IPS-11a (cell line): ENCODE measurements at regions not wholly inside any gene's neighbourhood (a gene's known extent, or its start where the extent isn't known, plus 50 kb on each side); places are given as distances from the start of the nearest gene placed in this dataset.

ENCODE experiments used
- H3K4me3 ChIP-seq: one replicate; pipeline ENCODE4 v1.5.1; 2013; ENCODE audit warnings: low read depth, low read length, control low read depth

DNA sequence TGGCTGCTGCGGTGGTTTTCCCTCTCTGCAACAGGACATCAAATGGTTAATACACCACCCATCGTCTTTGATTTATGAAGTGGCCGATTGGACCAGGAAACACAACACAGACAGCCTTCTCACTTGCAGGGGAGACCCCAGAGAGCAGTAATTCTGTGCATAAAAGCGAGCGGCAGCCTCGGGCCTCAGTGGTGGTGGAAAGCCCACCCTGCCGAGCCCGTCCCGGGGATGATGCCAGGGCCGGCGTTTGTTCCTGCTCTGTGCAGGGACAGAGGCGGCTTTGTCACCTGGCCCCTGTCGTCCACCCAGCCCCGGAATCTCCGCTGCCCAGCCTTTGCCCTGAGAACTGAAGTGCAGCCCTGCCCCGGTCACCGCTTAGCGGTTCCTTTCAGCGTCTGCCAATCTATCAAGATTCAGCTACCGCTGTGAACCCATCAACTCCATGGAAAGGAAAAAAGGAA is 184.4 kb downstream of the TSHZ3 start:
- H3K4me3 ChIP-seq = no peak overlapping the region

DNA sequence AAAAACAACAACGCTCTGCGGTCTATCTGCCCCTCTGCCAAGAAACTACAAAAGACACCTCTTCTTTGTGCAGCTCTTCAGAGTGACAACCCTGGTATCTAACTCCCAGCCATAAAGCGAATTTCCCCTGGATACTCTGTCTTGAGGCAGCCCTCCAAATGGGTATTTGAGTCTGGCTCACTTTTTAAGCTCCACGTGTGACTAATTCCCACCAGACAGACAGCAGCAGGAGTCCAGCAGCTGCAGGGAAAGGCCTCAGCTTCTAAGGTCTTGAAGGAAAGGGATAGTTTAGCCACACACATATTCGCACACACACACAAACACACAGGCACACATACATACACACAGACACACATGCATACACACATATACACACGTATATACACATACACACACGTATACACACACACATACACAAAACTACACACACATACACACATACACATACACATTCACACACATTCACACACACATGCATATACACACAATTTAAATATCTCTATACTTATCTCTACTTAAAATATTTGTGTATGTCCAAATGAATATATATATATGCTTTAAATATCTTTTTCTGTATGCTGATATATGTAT is 188.8 kb downstream of the TSHZ3 start:
- H3K4me3 ChIP-seq = no peak overlapping the region

DNA sequence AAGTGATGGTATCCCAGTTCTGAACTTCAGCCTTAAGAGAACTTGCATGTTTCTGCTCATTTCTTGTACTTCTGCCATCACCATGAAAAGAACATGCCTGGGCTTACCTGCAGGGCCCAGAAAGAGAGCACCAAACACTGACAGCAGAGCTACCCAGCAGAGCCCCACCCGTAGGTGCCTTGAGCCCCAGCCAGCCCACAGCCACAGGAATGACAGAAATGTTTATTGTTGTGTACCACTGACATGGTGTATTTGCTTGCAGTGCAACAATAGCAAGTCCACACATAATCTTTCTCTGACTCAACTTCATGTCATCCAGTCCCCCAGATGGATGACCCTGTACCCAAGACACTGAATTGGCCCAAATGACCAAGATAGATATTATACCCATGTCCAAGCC is 195.2 kb downstream of the TSHZ3 start:
- H3K4me3 ChIP-seq = no peak overlapping the region

DNA sequence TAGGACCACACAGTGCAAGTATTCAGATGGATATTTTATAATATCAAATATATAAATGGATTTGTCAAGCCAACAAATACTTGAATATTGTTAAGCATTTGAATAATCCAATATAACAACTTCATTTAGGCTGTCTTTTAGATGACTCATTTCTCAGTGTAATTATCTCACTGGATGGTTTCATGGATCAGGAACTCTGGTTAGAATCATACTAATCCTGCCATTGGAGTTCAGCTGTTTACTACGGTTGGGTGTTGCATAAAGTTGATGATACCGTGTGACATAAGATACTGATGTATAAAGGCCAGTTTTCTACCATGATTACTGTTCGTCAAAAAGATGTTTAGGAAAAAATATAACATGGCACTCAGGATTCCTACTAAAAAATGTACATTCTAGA is 196.3 kb downstream of the TSHZ3 start:
- no peak overlapping the region for H3K4me3 ChIP-seq

DNA sequence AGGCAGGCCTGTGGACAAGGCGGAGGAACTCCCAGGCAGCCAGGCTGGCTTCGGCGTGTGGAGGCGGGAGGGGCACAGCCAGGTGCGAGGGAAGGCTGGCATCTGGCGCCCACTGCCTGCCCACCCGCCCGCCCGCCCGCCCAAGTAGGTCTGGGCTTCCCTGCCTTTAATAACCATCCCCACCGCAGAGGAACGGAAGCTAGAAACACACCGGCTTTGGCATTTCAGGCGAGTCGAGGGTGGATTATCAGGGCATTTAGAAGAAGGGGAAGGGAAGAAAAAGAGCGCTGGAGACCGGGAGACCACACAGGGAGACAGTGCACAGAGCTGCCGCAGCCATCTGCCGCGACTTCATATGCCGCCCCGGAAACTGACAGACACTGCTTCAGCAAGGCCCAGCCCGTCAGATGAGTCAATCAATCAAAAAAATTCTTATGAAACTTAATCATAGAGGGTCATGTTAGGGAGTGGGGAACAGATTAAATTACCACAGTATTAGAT is 199.7 kb downstream of the TSHZ3 start:
- no peak overlapping the region for H3K4me3 ChIP-seq

DNA sequence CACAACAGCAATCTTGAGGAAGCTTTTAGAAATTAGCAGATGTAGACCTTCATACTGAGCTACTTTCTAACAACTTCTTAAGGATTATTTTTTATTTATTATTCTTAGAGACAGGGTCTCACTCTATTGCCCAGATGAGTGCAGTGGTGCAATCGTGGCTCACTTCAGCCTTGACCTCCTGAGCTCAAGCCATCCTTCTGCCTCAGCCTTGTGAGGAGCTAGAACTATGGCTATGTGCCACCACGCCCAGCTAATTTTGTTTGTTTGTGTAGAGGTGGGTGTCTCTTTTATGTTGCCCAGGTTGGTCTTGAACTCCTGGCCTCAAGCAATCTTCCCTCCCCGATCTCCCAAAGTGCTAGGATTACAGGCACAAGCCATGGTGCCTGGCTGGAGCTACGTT is 200.6 kb downstream of the TSHZ3 start:
- H3K4me3 ChIP-seq = no peak overlapping the region

DNA sequence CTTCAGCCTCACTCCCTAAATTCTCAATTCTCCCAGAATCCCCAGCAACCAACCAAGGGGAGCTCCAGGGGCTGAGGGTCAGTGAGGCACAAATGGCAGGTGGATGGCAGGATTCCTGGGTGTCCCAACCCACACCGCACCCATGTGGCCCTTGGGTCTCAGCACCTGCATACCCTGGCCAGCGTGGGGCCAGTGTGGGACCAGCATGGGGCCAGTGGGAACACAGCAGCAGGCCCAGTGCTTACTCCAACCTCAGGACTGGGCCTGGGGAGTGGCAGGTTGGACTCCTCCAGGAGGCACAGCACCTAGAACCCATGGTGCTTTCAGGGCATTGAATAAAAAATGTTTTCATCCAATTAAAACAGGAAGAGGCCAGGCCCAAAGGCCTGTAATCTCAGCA is 202.0 kb downstream of the TSHZ3 start:
- no peak overlapping the region for H3K4me3 ChIP-seq

DNA sequence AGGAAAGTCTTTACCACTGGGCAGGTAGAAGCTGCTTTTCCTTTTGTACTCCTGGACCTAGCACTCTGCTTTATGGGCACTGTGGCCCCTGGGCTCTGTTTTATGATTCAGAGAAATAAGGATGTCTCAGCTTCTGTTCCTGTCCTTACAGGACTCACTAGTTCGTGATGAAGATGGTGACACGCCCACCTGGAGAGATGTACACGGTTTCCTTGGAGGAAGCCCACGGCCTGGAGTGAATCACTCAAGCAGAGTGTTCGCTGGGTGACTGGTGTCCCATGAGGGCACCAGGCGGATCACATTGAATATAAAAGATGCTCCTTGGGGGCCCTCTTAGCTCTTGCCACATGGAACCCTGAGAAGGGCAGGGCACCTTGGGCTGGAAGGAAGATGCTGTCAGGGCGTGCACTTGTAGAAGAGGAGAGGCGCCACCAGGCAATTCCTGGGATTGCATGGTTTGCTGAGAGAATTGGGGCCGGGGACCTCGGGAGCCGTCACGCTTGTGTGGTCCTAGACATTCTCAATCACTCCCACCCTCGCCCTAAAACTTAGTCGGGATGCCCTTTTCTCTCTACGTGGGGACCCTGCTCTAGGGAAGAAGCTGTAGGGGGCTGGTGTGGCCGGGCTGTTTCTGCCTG is 202.6 kb downstream of the TSHZ3 start:
- no peak overlapping the region for H3K4me3 ChIP-seq

DNA sequence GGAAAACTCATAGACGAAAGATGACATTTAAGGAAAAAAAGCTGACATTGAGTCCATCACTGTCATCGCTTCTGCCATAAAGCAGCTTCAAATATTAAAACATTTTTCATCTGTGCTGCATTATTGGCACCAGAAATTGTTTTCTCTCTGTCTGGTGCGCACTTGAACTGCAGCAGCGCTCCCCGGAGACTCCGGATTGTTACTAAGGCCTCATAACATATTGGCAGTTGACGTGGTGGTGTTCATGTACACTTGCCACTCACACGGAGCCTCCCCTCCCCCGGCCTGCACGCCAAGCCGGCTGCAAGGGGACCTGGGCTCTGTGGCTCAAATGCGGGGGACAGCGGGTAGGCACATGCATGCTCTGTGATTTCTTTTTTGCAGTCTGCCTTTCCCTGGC is 203.2 kb downstream of the TSHZ3 start:
- no peak overlapping the region for H3K4me3 ChIP-seq

DNA sequence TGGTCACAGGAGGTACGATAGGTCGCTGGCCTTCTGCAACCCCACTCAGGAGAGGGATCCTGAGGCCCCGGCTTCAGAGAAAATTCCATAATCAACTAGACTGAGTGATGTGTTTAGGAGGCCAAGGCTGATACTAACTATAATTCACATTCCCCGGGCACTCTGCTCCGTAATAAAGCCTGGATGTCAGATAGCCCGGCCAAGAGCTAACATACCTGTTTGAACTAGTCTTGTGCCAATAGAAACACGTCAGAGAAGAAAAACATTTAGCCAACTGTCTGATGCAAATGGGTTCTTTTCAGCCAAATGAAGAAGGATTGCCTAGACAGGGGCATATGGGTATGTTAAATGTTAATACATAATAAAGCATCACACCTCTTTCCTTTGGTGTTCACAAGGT is 204.2 kb downstream of the TSHZ3 start:
- H3K4me3 ChIP-seq = no peak overlapping the region

DNA sequence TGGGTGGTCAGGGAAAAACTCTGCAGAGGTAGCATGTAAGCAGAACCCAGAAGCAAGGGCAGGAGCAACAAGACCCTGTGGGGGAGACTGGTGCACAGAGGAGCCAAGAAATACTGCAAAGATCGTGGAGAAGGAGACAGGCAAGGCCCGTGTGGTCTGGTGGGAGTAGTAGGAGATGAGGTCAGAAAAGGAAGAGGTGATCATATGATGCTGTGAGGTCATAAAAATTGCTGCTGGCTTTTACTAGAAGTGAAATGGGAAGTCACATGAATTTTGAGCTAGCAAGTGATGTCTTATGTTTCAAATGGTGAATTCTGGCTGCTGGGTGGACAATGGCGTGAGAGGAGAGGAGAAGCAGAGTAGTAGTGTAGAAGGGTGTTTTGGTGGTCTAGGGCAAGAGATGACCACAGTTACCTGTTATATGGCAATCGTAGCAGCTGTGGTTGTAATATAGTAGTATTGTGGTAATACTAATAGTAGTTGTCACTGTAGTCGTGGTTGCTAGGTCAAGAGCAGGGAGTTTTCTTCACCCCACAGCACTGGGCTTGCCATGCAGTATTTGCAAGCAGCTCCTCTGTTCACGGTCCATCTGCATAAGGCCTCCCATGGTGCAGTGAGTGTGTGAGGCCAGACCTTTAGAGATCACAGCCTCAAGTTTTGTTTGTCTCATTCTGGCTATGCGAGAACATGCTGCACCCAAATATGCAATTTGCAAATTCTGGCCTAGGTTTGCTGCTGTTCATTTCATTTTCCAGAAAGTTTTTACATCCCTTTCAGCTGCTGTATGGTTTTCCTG is 205.0 kb downstream of the TSHZ3 start:
- H3K4me3 ChIP-seq = no peak overlapping the region

DNA sequence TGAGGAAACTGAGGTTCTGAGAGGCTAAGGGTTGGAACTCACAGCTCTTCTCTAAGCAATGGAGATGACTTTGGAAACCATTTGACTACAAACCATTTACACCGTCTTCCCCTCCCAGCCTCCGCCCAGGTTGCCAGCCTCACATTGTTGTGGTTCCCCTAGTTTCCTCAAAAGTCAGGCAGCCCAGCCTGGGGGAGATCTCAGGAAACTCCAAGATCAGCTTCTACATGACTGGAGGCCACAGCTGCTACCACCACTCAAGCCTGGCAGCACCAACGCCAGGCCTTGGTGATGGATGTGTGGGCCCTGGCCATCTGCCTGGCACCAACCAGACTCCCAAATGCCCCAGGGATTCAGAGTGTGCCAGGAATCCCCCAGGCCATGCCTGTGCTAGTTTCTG is 207.9 kb downstream of the TSHZ3 start:
- H3K4me3 ChIP-seq = no peak overlapping the region

DNA sequence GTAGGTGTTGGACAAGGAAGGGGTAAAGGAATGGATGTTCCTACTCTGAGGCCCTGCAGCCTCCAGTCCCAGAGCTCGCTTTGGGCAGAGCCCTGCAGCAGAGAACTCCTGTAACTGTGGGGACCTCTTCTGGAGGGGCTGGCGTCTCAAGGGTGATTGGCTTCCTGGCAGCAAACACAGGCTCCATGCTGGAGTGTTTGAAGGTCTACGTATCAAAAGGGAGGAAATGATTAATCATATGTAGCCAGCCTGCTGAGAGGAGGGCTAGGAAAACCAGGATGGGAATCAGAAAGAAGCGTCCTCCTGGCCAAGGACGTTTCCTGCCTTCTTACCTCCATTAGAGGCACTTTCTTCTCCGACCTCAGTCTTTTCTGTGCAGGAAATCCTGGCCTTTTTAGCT is 208.5 kb downstream of the TSHZ3 start:
- no peak overlapping the region for H3K4me3 ChIP-seq

DNA sequence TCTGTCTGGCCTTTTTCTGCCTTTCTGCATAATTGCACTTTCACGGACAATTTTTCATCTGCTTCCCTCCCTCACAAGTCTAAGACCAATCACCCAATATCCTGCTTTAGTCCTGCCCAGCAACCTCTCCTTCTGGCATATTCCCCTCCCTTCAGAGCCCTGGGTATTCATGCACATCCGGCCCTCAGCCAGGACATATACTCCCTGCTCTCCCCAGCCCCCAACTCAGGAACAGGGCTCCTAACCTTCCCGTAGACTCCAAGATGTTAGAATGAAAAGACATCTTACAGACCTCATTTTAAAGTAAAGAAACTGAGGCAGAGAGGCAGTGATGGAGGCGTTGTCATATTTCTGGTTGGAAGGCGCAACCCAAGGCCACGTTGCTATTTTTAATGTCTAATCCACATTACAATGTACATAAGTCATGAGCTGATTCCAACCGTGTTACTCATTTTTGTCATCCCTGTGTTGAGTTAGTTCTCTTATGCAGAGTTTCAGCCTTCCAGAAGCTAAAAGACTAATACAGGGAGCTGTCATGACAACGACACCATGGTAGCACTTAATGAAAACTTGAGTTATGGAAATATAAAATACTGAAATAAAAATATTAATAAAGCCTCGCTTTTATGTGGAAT is 209.2 kb downstream of the TSHZ3 start:
- no peak overlapping the region for H3K4me3 ChIP-seq

DNA sequence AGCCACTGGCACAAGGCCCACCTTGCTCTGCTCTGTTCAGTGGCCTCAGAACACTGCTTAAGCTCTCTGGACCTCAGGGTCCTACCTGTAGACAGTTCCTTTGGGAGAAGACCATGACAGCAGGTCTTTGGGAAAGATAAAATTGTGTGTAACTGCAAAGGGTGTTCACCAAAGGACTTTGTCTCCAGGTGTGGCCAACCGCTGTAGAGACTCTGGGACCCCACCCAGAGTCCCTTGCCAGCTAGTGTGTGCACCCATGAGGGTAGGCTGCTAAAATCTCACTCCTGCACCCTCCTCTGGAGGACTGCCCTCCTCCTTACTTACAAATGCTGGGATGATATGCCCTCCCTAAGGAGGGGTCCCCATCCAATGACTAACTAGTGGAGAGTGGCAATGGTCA is 211.2 kb downstream of the TSHZ3 start:
- H3K4me3 ChIP-seq = no peak overlapping the region

DNA sequence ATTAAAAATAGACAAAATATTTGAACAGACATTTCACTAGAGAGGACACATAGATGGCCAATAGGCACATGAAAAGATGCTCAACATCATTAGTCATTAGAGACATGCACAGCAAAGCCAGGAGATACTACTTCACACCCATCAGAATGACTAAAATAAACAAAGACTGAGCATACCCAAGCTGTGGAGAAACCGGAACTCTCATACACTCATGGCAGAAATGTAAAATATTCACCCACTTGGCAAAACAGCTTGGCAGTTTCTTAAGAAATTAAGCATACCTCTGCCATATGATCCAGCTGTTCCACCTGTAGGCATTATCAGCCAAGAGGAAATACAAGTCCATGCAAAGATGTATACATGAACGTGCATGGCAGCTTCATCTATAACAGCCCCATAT is 213.4 kb downstream of the TSHZ3 start:
- H3K4me3 ChIP-seq = no peak overlapping the region

DNA sequence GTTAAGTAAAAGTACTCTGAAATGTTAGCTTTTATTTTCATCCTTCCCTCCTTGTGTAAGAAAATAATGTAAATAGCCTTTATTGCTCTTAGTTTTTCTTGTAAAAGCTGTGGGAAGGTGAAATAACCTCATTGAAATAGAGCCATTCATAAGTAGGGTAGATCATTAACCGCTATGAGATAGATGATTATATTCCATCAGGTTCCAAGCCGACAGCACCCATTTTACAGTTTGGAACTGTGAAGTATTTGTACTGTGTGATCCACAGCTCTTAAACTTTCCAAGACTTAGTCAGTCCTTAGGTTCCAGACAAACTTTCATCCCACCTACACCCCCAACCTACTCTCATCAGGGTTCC is 216.5 kb downstream of the TSHZ3 start:
- no peak overlapping the region for H3K4me3 ChIP-seq

DNA sequence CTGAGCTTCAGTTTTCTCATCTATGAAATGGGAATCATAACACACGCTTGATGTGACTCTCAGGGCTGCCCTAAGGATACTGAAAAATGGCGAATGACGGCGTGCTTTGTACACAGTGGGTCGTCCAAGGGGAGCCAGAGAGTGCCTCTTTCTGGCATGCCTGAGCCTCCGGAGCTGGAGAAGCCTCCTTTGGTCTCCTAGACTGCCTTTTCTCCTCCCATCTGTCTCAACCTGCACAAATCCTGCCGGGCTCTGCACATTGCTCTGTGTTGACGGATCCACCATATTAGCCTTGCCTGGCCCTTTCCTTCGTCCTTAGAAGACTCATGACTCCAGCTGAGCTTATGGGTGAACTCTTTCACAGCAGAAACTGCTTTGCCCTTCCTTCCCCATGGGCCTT is 220.9 kb downstream of the TSHZ3 start:
- H3K4me3 ChIP-seq = no peak overlapping the region

DNA sequence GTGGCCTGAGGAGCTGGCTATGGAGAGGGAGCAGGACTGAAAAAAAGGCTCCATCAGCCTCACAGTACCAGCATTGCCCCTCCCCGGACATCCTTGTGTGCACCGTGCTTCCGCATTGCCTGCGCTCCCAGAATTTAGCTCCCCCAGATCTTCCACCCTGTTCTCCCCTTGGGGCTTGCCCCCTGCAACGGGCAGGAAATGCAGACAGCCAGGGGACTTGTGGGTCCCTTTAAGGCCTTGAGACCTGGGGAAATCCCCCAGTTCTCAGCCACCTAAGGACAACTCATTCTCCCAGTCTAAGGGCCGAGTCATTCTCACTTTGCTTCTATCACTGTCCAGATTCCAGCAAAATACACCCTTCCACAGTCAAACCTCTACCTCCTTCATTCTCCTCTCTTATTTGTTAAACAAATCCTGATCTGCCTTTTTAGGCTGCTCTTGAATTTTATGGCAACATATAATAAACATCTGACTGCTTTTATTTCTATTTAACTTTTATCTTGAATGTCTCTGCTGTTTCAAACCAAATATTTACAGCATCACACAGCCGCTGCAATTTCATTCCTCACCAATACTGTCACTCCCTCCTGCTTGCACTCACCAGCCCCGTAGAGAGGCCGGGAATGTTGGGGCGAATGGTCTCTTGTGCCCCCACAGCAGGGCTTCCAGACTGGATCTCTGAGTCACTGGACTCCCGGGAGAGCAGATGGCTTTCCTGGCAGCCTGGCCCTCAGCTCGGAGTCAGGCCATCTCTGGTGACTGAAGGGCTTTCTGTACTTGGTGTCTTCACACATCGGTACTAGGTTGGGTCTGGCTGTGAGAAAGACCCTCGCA is 221.9 kb downstream of the TSHZ3 start:
- no peak overlapping the region for H3K4me3 ChIP-seq

DNA sequence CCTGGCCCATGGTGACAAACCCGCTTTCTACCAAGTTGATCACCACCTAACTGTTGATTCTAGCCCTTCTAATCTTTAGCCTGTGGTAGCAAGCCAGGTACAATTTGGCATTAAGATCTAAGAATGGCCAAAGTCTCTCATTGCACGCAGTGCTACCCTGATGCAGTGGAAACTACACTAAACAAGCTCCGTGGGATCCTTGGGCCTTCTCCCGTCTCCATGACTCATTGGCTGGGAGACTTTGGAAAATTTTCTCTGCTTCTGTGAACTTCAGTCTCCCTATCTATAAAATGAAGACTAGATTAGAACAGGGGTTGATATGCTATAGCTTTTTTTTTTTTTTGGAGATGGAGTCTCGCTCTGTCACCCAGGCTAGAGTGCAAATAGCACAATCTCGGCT is 223.0 kb downstream of the TSHZ3 start:
- no peak overlapping the region for H3K4me3 ChIP-seq

DNA sequence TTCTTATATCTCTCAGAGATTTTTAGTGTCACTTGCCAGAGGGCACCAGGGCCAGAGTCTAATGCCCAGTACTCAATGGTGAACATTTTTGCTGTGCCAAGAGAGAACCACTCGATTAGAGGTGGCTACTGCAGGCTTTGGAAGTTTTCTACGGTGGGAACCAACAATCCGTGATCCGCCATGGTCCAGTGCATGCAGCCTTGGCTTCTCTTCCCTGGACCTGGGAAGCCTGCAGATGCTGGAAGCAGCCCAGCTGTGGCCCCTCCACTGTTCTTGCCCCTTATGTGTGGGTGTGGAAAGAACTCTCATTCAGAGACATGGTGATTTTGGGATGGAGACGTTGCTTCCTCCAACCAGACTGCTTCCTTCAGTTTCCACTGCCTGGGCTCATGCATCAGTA is 224.2 kb downstream of the TSHZ3 start:
- no peak overlapping the region for H3K4me3 ChIP-seq
